T-helper 2 cell (primary cell): ENCODE measurements at regions not wholly inside any gene's neighbourhood (a gene's known extent, or its start where the extent isn't known, plus 50 kb on each side); places are given as distances from the start of the nearest gene placed in this dataset.

Source experiments
- DNase-seq, 5 experiments: peaks; one replicate each; pipeline versions ENCODE4 v3.0.0 to v3.0.0-alpha.2; 2012 to 2022

DNA sequence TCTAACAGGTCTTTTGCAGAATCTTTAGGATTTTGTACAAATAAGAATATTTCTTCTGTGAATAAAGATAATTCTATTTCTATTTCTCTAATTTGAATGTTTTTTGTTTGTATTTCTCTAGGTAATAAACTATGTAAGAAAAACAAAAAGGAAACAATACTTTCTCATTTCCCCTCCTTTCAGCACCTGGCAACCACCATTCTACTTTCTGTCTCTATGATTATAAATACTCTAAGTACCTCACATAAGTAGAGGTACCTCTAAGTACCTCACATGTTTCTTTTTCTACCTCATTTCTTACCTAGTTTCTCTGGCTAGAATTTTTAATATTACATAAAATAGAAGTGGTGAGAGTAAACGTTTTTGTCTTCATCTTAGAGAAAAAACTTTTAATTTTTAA, 550.0 kb downstream of the EPHA5 start:
- DNase-seq = no peak

DNA sequence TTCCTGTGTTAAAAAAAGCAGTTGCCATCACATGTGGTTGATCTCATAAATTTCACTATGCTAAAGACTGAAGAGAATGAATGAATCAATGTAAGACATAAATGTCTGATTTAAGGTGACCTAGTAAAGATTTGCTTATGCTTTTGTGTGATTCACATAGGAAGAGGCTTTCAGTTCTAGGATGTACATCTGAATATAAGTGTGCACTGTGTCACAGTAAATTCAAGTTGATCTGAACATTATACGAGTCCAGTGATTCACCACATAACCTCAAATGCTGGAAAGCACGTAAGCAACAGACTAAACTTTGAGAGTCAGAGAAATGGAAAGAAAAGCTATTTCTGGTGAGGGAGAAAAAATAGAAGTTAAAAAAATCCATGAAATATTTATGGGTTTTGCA, 567.9 kb downstream of the EPHA5 start:
- DNase-seq = no peak

DNA sequence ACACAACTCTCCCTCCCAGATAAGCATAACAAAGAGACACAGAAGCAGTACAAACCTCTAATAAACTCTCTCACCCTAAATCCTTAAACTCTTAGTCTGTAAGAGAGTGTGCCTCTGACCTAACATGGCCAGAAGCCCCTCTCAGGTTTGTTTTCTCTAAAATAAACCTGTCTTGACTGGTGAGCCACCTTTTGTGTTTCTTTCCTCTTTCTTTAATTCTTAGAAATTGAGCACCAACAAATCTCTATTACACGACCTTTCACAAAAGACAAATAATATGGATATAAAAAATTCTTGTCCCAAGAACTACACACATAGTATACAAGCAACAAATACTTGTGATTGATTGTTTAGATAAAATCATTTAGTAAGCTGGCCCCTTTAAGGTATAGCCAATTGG, 573.7 kb downstream of the EPHA5 start:
- DNase-seq = no peak

DNA sequence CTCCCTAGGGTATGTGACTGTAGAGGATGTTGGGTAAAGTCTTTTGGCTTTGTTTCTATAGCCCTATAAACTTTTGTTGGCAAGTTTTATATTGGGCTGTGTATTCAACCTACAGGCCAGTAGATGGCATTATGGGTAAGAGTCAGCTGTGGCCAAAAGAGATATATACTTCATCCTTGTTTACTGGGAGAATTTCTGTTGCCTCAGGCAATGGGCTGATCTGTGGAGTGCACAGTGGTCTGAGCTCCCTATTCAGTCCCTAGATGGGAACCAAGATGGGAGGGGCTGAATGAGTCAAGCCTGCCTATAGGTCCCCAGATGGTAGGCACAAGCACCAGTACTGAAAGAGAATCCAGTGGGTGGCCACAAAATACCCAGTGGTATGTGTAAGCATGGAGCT, 580.6 kb downstream of the EPHA5 start:
- no peak for DNase-seq

DNA sequence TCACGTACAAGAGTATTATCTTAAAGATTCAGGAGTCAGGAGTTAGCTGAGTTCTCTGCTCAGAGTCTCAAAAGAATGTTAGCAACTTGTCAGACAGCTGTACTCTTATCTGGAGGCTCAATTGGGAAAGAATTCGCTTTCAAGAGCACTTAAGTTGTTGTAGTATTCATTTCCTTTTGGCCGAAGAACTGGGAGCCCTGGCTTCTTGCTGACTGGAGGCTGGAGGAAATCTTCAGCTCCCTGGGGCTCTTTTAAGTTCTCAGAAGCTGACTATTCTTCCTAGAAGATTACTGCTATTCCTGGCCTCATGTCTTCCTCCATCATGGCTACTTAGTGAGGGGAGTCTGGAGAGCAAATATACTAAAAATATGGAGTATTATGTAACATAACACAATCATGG, 587.2 kb downstream of the EPHA5 start:
- DNase-seq = no peak

DNA sequence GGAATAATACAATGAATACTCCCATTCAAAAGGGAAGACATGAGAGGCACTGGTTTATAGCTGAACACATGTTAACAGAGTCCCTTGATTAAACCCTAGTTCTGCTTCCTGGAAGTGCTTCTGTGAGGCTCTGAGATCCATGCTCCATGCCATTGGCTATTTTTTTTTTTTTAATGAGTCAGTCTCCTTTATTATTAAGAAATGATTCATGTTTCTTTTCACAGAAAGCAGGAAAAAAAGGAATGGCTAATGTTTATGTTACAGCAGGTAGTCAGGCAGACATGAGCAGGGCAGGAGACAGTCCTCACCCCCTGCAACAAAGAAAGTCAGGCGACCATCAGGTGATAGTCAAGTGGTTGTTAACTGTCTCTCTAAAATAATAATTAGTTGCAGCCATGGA, 598.7 kb downstream of the EPHA5 start:
- DNase-seq = no peak

DNA sequence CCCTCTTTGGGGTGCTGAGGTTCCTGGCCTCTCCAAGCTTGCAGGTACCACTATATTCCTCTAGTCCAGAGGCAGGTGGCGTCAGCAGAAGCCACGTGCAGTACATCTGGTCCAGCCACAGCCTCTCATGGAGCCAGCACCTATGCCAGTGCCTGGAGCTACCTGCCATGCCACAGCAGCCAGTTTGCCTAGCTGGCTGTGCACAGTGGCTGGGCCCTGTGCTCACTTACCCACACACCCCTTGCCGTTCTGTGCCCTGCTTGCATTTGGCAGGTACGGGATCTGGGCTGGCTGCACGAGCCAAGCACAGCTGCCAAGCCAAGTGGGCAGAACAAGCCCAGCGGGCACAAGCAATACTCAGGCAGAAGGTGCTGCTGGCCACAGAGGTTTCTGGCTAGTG, 601.1 kb downstream of the EPHA5 start:
- no peak for DNase-seq

DNA sequence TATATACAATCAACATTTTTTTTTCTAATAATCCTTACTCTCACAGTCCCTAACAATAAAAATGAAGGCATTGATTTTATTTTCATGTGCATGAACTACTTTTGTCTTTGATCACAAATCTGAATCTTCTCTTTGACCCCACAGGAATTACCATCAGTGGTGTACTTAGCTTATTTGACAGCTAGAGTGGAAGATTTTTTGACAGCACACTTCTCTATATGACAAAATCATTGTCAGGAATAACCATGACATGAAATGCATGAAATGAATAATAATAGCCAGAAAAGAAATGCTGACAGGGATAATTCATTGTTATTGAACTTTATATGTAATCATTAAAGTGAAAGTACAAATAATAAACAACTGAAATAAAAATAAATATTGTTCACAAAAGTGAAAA, 604.2 kb downstream of the EPHA5 start:
- DNase-seq = no peak

DNA sequence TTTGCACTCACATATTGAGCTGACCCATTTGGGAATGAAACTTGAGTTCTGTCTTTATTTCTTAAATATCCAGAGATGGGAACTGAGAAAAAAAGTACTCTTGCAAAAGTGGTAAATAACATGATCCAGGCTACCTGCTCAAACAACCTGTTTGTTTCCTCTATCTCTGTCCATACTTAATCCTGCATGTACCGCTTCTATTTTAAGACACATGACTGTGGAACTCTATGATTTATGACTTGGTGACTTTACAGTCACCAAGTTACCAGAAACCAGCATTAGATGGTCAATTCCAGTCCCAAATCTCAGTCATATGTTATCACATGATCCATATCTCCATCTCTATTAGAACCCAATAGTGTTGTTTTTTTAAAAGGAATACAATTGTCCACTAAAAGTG, 606.7 kb downstream of the EPHA5 start:
- DNase-seq = no peak

DNA sequence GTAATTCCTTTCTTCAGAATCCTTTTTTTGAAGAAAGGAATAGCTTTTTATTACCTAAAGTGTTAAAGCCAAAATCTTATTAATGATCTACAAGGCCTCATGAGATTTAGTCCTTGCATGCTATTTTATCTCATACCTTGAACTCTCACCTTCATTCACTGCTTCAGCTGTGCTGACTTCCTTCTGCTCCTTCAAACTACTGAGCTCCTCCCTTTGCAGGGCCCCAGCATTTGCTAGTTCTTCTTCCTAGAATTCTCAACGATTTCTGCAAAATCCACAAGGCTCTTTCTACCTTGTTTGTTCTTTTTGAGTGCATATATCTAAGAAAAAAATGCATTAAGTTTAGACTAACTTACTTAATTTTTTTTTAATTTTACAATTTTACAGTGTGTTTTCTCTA, 619.5 kb downstream of the EPHA5 start:
- no peak for DNase-seq

DNA sequence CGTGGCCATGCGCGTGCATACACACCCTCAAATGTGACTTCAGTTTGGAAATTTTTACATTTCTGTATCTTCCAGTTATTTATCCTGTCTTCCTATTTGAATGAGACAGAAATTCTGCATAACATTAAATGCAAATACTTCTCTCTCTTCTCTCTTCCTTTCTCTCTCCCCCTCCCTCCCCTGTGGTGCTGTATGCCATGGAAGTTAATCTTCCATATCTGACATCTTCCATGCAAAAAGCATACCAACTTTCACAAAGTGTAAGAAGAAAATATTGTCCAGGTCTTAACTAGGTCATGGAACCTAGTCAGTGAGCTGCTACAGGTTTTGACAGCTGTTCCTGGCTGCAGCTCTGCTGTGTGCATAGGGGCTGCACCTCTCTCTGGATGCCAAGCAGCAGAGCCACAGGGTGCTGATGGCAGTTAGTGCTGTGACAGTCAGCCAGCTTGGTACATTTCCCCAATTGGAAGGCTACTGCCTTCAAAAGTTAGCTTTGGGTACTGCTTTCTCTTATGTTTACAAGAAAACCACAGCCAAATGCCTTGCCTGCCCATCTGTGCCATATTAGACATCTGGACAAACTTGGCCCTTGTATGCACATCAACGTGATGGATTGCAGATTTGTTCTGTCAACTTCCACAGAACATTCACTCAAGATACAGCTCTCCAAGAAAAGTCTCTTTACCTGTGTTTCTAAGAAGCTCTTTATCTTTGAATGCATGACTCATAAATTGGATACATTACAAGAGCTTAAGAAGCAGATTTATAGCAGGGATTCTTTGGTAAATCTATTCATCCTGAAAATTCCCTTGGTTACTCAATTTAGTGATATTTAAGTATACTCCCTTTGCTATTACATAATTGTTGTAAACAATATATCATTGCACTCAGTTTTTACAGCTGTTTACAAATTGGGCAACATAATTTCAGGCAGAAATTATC, 623.8 kb downstream of the EPHA5 start:
- DNase-seq = no peak

DNA sequence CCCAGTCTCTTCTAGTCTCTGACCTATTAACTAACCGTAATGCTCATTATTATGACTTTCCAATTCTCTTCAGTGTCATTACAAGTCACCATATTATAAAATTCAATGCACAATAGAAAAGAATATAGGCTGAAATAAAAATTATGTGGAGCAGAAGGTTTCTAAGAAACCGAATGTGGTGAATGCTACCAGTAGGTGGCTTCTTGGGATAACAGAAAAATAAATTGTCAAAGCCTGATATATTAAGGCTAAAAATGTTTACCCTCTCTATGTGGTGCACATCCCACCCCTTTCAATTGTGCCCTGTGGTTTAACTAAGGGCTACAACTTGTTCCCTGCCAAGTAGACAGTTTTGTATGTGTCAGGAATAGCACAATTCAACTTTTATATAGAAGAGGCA, 624.6 kb upstream of the TECRL start:
- DNase-seq = no peak

DNA sequence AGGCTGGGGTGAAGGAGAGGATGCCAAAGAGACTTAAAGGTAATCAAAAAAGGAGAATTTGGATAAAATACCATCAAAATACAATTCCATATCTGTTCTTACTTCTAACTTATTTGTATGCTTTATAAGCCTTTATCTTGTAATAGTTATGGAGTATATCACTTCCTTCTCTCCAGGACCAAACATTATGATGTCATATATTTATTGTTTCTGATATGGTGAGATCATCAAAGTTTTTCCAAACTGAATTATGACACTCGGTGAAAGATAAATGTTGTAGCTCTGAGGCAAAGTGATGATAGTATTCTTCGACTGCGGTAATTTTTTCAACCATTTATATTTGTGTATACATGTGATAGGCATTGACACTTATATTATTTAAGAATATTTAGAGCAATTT, 619.3 kb upstream of the TECRL start:
- DNase-seq = no peak

DNA sequence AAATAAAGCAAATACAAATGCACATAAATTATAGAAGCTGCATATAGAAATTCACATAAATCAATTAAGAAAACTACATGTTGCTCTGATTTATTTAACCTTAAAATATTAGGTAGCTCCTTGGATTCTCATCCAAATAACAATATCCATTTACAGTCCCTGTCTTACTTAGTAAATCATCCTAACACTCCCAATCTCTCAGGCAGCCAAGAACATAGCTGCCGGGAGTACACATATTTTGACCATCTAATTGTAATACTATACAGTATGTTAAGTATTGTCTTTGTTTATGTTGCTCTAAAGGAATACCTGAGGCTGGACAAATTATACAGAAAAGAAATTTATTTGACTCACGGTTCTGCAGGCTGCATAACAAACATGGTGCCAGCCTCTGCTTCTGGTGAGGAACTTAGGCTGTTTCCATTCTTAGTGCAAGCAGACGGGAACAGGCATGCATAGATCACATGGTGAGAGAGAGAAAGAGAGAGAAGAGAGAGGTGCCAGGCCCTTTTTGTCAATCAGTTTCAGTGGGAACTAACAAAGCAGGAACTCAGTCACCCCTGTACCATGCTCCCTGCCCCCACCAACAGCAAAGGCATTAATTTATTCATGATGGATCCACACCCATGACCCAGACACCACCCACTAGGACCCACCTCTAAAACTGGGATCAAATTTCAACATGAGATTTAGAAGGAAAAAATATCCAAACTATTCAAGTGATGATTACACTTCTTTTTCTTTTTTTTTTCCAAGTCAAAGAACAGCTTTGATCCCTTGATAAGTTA, 614.8 kb upstream of the TECRL start:
- DNase-seq = no peak

DNA sequence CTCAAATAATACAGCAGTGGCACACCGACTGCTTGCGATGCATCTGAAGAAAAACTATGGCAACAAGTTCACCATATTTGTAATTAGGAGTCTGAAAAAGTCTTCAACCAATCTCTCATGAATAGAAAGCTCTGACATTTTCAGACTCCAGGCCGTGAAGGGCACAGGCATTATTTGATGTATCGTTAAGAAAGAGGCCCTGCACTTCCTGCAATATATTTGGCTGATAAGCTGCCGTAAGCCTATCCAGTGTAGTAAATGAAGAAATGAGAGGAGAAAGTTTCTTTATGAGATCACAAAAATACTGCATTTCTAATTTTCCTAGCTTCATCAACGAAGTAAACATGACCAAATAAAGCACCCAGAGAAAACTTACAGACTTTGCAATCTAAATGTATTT, 613.8 kb upstream of the TECRL start:
- DNase-seq = no peak

DNA sequence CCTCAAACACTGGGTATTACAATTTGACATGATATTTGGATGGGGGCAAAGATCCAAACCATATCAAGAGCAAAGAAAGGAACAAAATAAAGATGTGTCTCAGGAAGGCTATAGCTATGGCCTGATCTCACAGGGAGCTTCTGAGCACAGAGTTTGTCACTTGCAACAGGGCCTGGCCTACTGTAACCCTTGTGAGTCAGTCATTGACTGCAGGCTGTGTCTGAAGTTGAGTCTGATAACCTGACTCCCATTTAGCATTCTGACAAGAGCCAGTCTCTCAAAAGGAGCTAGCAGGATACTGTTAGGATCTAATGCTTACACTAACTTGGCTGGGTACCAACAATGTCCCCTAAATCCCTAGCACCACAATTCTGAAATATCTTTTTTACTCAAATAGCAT, 612.5 kb upstream of the TECRL start:
- DNase-seq = no peak

DNA sequence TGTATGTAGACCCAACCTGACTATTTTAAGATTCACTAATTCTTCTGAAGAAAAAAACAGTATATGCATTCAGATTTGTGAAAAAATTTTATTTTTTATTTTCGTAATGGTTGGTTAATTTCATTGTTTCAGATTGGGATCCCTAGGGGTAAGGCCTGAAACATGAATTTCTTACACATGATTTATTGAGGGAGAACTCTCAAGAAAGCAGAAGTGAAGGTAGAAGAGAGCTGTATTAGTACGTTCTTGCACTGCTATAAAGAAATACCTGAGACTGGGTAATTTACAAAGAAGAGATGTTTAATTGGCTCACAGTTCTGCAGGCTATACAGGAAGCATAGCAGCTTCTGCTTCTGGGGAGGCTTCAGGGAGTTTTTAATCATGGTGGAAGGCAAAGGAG, 611.9 kb upstream of the TECRL start:
- no peak for DNase-seq

DNA sequence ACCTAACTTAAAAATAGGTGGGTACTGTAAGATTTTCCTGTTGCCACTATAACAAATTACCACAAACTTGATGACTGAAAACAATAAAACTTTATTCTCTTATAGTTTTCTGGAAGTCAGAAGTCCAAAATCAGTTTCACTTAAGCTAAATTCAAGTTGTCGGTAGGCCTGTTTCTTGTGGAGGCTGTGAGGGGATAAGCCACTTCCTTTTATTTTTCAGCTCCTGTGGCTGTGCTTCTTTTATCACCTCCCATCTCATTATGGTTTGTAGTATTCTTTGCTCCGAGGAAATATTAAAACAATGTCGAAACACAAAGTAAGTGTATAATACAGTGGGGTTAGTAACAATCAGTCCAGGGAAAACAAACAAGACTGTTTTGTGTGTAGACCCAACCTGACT, 610.5 kb upstream of the TECRL start:
- no peak for DNase-seq

DNA sequence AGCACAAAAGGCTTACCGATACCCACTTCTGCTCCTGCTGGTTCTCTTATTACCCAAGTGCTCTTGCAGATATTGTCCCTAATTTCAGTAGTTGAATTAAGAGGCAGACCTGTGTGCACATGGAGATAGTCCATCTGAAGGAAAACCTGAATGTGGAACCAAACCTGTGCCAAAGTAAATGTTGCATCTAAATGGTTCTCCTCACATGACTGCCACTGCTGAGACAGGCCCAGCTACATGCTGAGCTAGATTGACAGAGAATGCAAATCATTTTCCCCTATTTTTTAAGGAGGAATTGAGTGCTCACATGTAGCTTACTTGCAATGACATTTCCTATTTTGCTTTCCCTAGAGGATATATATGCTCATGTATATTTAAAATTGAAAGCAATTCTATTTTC, 609.1 kb upstream of the TECRL start:
- DNase-seq = no peak

DNA sequence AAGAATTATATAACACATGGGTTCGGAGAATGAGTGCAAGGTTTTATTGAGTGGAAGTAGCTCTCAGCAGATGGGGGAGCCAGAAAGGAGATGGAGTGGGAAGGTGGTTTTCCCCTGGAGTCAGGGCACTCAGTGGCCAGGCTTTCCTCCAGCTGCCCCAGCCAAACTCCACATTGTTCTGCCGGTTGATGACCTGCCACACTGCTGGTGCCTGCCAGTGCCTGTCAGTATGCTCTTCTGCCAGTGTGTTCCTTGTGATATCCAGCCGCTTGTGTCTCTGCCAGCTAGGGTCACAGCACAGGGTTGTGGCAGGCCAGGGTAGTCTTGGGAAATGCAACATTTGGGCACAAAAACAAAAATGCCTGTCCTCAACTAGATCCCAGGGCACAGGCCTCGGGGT, 604.8 kb upstream of the TECRL start:
- DNase-seq = no peak

DNA sequence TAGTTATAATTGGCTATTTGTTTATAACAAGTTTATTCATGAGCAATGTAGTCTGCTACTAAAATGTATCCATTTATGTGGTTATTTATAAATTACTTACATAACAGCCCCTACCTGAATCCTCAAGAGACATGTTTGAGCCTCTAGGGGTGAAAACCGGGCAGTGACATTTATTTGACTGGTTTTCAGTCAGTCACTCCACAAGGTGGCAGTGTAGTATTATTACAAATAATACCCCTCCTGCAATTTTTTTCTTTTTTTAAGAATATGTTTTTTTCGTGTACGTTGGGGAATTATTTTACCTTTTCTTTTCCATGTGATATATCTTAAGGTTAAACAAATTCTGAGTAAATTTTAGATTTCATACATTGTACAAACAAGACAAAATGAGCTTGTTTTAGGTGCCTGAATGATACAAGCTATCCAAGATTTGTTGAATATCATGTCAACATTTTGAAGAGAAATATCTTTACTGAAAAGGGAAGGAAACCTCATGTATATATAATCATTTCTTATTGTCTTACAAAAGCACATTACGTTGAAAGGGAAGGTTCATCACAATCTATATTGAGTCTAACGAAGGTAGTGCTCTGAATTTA, 598.7 kb upstream of the TECRL start:
- DNase-seq = peak in 1 of 5 experiments; percentile 49

DNA sequence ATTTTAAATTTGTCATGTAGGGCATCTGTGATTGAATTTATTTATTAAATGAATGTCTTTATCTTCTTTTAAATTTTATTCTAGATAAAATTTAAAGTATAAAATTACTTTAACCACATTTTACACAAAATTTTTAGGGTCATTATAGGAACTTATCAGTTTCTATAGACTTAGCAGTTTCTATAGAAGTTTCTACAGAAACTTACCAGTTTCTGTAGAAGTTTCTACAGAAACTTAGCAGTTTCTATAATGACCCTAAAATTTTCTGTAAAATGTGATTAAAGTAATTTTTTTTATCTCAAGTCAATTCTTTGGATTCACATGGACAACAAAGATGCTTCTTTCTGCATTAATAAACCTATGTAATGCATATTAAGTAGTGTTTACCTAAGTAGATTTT, 565.9 kb upstream of the TECRL start:
- DNase-seq = peak in 1 of 5 experiments; percentile 32

DNA sequence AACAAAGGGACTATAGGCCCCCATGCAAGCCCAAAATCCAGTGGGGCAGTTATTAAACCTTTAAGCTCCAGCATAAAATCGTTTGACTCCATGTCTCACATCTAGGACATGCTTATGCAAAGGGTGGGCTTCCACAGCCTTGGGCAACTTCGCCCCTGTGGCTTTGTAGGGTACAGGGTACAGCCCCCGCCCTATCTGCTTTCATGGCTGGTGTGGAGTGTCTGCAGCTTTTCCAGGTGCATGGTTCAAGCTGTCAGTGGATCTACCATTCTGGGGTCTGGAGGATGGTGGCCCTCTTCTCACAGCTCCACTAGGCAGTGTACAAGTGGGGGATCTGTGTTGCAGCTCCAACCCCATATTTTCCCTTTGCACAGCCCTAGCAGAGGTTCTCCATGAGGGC, 559.8 kb upstream of the TECRL start:
- DNase-seq = no peak

DNA sequence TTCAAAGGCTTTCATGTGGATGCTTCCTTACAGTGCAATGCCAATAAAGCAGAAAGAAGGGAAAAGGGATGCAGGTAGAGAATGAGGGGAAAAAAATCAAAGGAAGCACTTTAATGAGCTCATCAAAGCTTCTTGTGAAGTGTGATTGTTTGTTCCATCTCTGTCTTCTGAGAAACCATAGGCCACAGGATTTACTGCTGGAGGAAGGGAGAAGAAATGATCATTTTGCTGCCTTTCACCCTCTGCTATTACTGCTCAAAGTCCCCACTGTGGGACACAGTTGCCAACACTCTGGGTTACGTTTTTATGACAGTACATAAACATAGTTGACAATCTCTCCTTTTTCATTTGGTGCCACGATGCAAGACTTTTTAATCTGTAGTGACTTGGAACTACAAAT, 558.0 kb upstream of the TECRL start:
- DNase-seq = no peak
